ENCODE measurements at regions not wholly inside any gene's neighbourhood (a gene's known extent, or its start where the extent isn't known, plus 50 kb on each side); places are given as distances from the start of the nearest gene placed in this dataset.
A peak's percentile ranks its signal among the peaks of the same experiment; 100 is the strongest.

GRCh38 chr14:81946834-81947798 lies 413.5 kb upstream of the SEL1L start:
- no peak for DNase-seq (ENCODE audit: low read depth, low spot score)

- DNase-seq (ENCODE audit: low read depth, low spot score) = no peak
Measured at GRCh38 chr14:81952917-81953316, 419.3 kb upstream of the SEL1L start.

GRCh38 chr14:81953419-81953818 lies 419.8 kb upstream of the SEL1L start:
- DNase-seq (ENCODE audit: low read depth, low spot score) = no peak

- no peak for DNase-seq (ENCODE audit: low read depth, low spot score)
Measured at GRCh38 chr14:81955123-81955522, 421.5 kb upstream of the SEL1L start.

- no peak for DNase-seq (ENCODE audit: low read depth, low spot score)
Measured at GRCh38 chr14:81960781-81961180, 427.1 kb upstream of the SEL1L start.

GRCh38 chr14:81963846-81964245 lies 430.2 kb upstream of the SEL1L start:
- DNase-seq (ENCODE audit: low read depth, low spot score) = no peak

- DNase-seq (ENCODE audit: low read depth, low spot score) = no peak
Measured at GRCh38 chr14:81970307-81970706, 436.7 kb upstream of the SEL1L start.

GRCh38 chr14:81971911-81972310 lies 438.3 kb upstream of the SEL1L start:
- no peak for DNase-seq (ENCODE audit: low read depth, low spot score)

- no peak for DNase-seq (ENCODE audit: low read depth, low spot score)
Measured at GRCh38 chr14:81972601-81973000, 438.9 kb upstream of the SEL1L start.

- DNase-seq (ENCODE audit: low read depth, low spot score) = no peak
Measured at GRCh38 chr14:81974543-81974942, 440.9 kb upstream of the SEL1L start.

- DNase-seq (ENCODE audit: low read depth, low spot score) = no peak
Measured at GRCh38 chr14:81980601-81981306, 447.1 kb upstream of the SEL1L start.

GRCh38 chr14:81981307-81981675 lies 447.6 kb upstream of the SEL1L start:
- no peak for DNase-seq (ENCODE audit: low read depth, low spot score)

- no peak for DNase-seq (ENCODE audit: low read depth, low spot score)
Measured at GRCh38 chr14:81982046-81982445, 448.4 kb upstream of the SEL1L start.

GRCh38 chr14:81986005-81986404 lies 452.4 kb upstream of the SEL1L start:
- DNase-seq (ENCODE audit: low read depth, low spot score) = no peak

GRCh38 chr14:81989211-81989610 lies 455.6 kb upstream of the SEL1L start:
- DNase-seq (ENCODE audit: low read depth, low spot score) = no peak

- DNase-seq (ENCODE audit: low read depth, low spot score) = peak; percentile 7
Measured at GRCh38 chr14:81990312-81990761, 456.7 kb upstream of the SEL1L start.

GRCh38 chr14:81991998-81992397 lies 458.3 kb upstream of the SEL1L start:
- DNase-seq (ENCODE audit: low read depth, low spot score) = no peak

- DNase-seq (ENCODE audit: low read depth, low spot score) = no peak
Measured at GRCh38 chr14:81993432-81993831, 459.8 kb upstream of the SEL1L start.

- DNase-seq (ENCODE audit: low read depth, low spot score) = no peak
Measured at GRCh38 chr14:82003426-82003825, 469.8 kb upstream of the SEL1L start.

GRCh38 chr14:82009076-82009475 lies 475.4 kb upstream of the SEL1L start:
- DNase-seq (ENCODE audit: low read depth, low spot score) = no peak

- no peak for DNase-seq (ENCODE audit: low read depth, low spot score)
Measured at GRCh38 chr14:82009993-82010392, 476.3 kb upstream of the SEL1L start.

GRCh38 chr14:82011460-82011859 lies 477.8 kb upstream of the SEL1L start:
- no peak for DNase-seq (ENCODE audit: low read depth, low spot score)

- no peak for DNase-seq (ENCODE audit: low read depth, low spot score)
Measured at GRCh38 chr14:82029038-82029437, 495.4 kb upstream of the SEL1L start.

All from brain pericyte (primary cell).